ACC112 (cell line): ENCODE measurements at regions not wholly inside any gene's neighbourhood (a gene's known extent, or its start where the extent isn't known, plus 50 kb on each side); places are given as distances from the start of the nearest gene placed in this dataset.

Experiments
- H2AFZ ChIP-seq: fragments of 200-600 bp; sonication (generic); one replicate; pipeline ENCODE4 v1.6.0; 2017; ENCODE audit warnings: antibody characterized with exemption, low read length; ENCODE audit not compliant: unreplicated experiment
- H3K27ac ChIP-seq: fragments of 200-600 bp; sonication (generic); 2 replicates; pipeline ENCODE4 v1.5.1; 2014; ENCODE audit warnings: low read depth, mild to moderate bottlenecking, antibody characterized with exemption, low read length, moderate library complexity
- H3K27me3 ChIP-seq: fragments of 200-600 bp; sonication (generic); 2 replicates; pipeline ENCODE4 v1.6.1; 2014; ENCODE audit warnings: mild to moderate bottlenecking, antibody characterized with exemption, low read length, moderate library complexity, mixed read lengths; ENCODE audit not compliant: insufficient read depth
- H3K36me3 ChIP-seq: fragments of 200-600 bp; sonication (generic); 2 replicates; pipeline ENCODE4 v1.6.1; 2016; ENCODE audit warnings: mild to moderate bottlenecking, antibody characterized with exemption, low read length, moderate library complexity, mixed read lengths; ENCODE audit not compliant: insufficient read depth
- H3K4me1 ChIP-seq: fragments of 200-600 bp; sonication (generic); one replicate; pipeline ENCODE4 v1.6.1; 2016; ENCODE audit warnings: low read length, mixed read lengths; ENCODE audit not compliant: insufficient read depth, unreplicated experiment, control insufficient read depth
- H3K4me3 ChIP-seq: fragments of 200-600 bp; sonication (generic); 2 replicates; pipeline ENCODE4 v1.5.1; 2014; ENCODE audit warnings: mild to moderate bottlenecking, low read depth, low read length
- H3K79me2 ChIP-seq: fragments of 200-600 bp; sonication (generic); one replicate; pipeline ENCODE4 v1.6.0; 2016; ENCODE audit warnings: low read length; ENCODE audit not compliant: control insufficient read depth, unreplicated experiment, insufficient read depth

- Histone ChIP-seq H3K36me3 (no peaks in the 10 kb centered on the region), H3K79me2 (no peaks in the 10 kb centered on the region), H2AFZ (no peak overlapping the region), H3K27ac (no peak overlapping the region), H3K4me3 (no peak overlapping the region), H3K27me3 (no peaks in the 10 kb centered on the region), H3K4me1 (peaks cover 11% of the 10 kb centered on the region)
These were observed 373.2 kb downstream of the LMO7 start for GRCh38 chr13:76009267-76009890.

GRCh38 chr13:76004416-76004815, 368.3 kb downstream of the LMO7 start:
- Histone ChIP-seq H2AFZ (no peak overlapping the region), H3K36me3 (no peaks in the 10 kb centered on the region), H3K4me1 (no peaks in the 10 kb centered on the region), H3K79me2 (no peaks in the 10 kb centered on the region), H3K4me3 (no peak overlapping the region), H3K27me3 (no peaks in the 10 kb centered on the region), H3K27ac (0 out of 2 replicates have a peak overlapping the region, but pooled peaks have one; percentile 5)

GRCh38 chr13:76000131-76000530, 364.0 kb downstream of the LMO7 start:
- Histone ChIP-seq H3K27me3 (no peaks in the 10 kb centered on the region), H3K4me1 (no peaks in the 10 kb centered on the region), H3K36me3 (no peaks in the 10 kb centered on the region)

GRCh38 chr13:75996582-75996981, 360.5 kb downstream of the LMO7 start:
- H3K4me1 ChIP-seq: no peaks in the 10 kb centered on the region
- no peak overlapping the region for H3K27ac ChIP-seq
- no peaks in the 10 kb centered on the region for H3K79me2 ChIP-seq
- no peaks in the 10 kb centered on the region for H3K36me3 ChIP-seq
- no peak overlapping the region for H3K4me3 ChIP-seq
- no peaks in the 10 kb centered on the region for H3K27me3 ChIP-seq
- H2AFZ ChIP-seq: no peak overlapping the region

More at GRCh38 chr13:76000131-76000530, 364.0 kb downstream of the LMO7 start:
- Histone ChIP-seq H3K79me2 (no peaks in the 10 kb centered on the region), H2AFZ (no peak overlapping the region), H3K27ac (no peak overlapping the region), H3K4me3 (no peak overlapping the region)

- H3K79me2 ChIP-seq: no peaks in the 10 kb centered on the region
- no peak overlapping the region for H3K4me3 ChIP-seq
- no peak overlapping the region for H3K27ac ChIP-seq
- no peaks in the 10 kb centered on the region for H3K36me3 ChIP-seq
- H2AFZ ChIP-seq: no peak overlapping the region
- H3K4me1 ChIP-seq: no peaks in the 10 kb centered on the region
- no peaks in the 10 kb centered on the region for H3K27me3 ChIP-seq
These were observed 359.8 kb downstream of the LMO7 start for GRCh38 chr13:75995966-75996365.

GRCh38 chr13:75993823-75994222, 357.7 kb downstream of the LMO7 start:
- Histone ChIP-seq H3K27me3 (no peaks in the 10 kb centered on the region), H3K4me3 (no peak overlapping the region), H3K27ac (no peak overlapping the region), H2AFZ (no peak overlapping the region), H3K36me3 (no peaks in the 10 kb centered on the region), H3K4me1 (no peaks in the 10 kb centered on the region), H3K79me2 (no peaks in the 10 kb centered on the region)

- Histone ChIP-seq H2AFZ (no peak overlapping the region), H3K79me2 (no peaks in the 10 kb centered on the region), H3K27me3 (no peaks in the 10 kb centered on the region), H3K27ac (no peak overlapping the region), H3K4me3 (no peak overlapping the region), H3K36me3 (no peaks in the 10 kb centered on the region), H3K4me1 (no peaks in the 10 kb centered on the region)
These were observed 357.1 kb downstream of the LMO7 start for GRCh38 chr13:75993241-75993640.

GRCh38 chr13:75986818-75987217, 350.7 kb downstream of the LMO7 start:
- Histone ChIP-seq H3K36me3 (no peaks in the 10 kb centered on the region), H3K27ac (no peak overlapping the region), H2AFZ (no peak overlapping the region), H3K27me3 (no peaks in the 10 kb centered on the region), H3K79me2 (no peaks in the 10 kb centered on the region), H3K4me3 (no peak overlapping the region), H3K4me1 (no peaks in the 10 kb centered on the region)

GRCh38 chr13:75985132-75985531, 349.0 kb downstream of the LMO7 start:
- Histone ChIP-seq H3K36me3 (no peaks in the 10 kb centered on the region), H3K79me2 (no peaks in the 10 kb centered on the region), H3K27ac (no peak overlapping the region), H3K27me3 (no peaks in the 10 kb centered on the region), H3K4me1 (no peaks in the 10 kb centered on the region), H2AFZ (no peak overlapping the region), H3K4me3 (no peak overlapping the region)

GRCh38 chr13:75978818-75979217, 342.7 kb downstream of the LMO7 start:
- Histone ChIP-seq H3K4me1 (no peaks in the 10 kb centered on the region), H2AFZ (no peak overlapping the region), H3K27me3 (no peaks in the 10 kb centered on the region), H3K36me3 (no peaks in the 10 kb centered on the region), H3K27ac (no peak overlapping the region), H3K4me3 (no peak overlapping the region), H3K79me2 (no peaks in the 10 kb centered on the region)

GRCh38 chr13:75968103-75968838, 332.1 kb downstream of the LMO7 start:
- H3K4me1 ChIP-seq: no peaks in the 10 kb centered on the region
- H3K79me2 ChIP-seq: no peaks in the 10 kb centered on the region
- H3K27me3 ChIP-seq: no peaks in the 10 kb centered on the region
- no peaks in the 10 kb centered on the region for H3K36me3 ChIP-seq
- no peak overlapping the region for H3K27ac ChIP-seq
- no peak overlapping the region for H2AFZ ChIP-seq
- no peak overlapping the region for H3K4me3 ChIP-seq
